ENCODE measurements at regions not wholly inside any gene's neighbourhood (a gene's known extent, or its start where the extent isn't known, plus 50 kb on each side); places are given as distances from the start of the nearest gene placed in this dataset.
"Not testable (repeated sequence)": the region's sequence is repeated elsewhere in the genome, so short reads cannot be mapped to it uniquely, and the experiment has no call there.

DNA sequence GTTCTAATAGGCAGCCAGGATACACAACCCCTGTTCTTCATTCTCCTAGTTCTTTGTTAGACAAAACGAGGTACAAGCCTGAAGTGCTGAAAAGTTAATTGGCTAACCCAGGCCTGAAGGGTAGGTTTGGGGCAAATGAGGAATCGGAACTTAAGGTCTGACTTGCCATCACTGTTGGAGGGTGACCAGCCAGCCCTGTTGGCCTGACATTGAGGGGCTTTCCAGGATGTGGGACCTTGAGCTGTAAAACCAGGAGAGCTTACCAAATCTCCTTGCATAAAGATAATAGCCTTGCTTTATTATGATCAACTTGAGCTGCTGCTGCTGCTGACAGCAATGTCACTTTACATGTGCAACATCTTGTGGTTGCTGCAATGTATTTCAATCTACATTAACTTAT is 256.0 kb downstream of the VAPA start:
- DNase-seq (ENCODE audit: low read depth): no peak

GRCh38 chr18:10170375-10170774 is 256.6 kb downstream of the VAPA start:
- DNase-seq (ENCODE audit: low read depth): no peak

- not testable (repeated sequence) for DNase-seq (ENCODE audit: low read depth)
These were observed 261.5 kb downstream of the VAPA start for GRCh38 chr18:10175333-10175732.

DNA sequence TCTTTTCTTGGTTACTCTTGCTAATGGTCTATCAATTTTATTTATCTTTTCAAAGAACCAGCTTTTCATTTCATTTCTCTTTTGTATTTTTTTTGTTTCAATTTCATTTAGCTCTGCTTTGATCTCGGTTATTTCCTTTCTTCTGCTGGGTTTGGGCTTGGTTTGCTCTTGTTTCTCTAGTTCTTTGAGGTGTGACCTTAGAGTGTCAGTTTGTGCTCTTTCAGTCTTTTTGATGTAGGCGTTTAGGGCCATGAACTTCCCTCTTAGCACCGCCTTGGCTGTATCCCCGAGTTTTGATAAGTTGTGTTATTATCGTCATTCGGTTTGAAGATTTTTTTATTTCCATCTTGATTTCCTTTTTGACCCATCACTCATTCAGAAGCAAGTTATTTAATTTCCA is 265.5 kb downstream of the VAPA start:
- not testable (repeated sequence) for DNase-seq (ENCODE audit: low read depth)

- no peak for DNase-seq (ENCODE audit: low read depth)
These were observed 268.3 kb downstream of the VAPA start for GRCh38 chr18:10182009-10182624.

DNA sequence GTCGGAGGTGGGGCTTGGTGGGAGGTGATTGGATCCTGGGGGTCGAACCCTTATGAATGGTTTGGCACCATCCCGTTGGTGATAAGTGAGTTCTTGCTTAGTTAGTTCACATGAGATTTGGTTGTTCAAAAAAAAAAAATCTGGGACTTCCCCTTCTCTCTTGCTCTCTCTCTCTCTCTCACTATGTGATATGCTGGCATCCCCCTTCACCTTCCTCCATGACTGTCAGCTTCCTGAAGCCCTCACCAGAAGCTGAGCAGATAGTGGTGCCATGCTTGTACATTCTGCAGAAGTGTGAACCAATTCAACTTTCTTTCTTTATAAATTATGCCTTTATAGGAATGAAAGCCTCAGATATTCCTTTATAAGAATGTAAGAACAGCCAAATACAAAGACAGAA is 269.7 kb upstream of the APCDD1 start:
- DNase-seq (ENCODE audit: low read depth): no peak

GRCh38 chr18:10188971-10189810 is 265.2 kb upstream of the APCDD1 start:
- DNase-seq (ENCODE audit: low read depth): no peak

DNA sequence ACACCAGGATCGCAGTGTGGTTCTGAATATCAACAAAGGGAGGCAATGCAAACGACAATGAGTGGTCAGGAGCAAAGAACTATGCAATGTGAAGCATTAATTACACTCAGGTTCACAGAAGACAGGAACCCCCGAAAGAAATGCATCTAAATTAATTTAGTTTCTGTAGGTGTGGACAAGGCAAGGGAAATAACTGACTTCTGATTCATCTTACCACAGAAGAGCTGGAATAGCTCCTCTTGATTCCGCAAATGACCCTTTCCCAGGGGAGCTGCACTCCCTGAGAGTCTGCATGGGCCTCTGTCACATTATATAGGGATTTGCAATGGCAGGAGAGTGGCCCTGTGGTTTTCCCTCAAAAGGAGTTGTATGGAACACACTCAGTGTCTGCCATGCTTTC is 263.9 kb upstream of the APCDD1 start:
- no peak for DNase-seq (ENCODE audit: low read depth)

- no peak for DNase-seq (ENCODE audit: low read depth)
These were observed 261.0 kb upstream of the APCDD1 start for GRCh38 chr18:10193444-10193843.

DNA sequence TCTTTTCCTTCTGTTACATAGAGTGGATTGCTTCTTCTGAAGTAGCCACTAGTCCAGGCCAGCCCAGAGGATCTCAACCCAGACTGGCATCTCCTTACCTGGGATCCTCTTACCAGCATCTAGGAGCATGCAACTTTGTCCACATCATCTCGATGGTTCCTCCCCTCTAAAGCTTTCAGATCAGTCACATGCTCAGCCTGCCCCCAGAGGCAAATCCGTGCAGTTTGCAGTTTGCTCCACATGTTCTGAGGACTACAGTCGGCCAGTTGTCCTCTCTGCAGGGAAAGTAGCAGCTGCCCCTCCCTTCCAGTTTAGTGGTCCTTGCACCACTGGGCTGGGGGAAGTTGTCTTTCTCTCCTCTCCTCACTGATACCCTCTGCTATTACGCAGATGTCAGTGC is 259.8 kb upstream of the APCDD1 start:
- no peak for DNase-seq (ENCODE audit: low read depth)

GRCh38 chr18:10195529-10195928 is 258.9 kb upstream of the APCDD1 start:
- no peak for DNase-seq (ENCODE audit: low read depth)

DNA sequence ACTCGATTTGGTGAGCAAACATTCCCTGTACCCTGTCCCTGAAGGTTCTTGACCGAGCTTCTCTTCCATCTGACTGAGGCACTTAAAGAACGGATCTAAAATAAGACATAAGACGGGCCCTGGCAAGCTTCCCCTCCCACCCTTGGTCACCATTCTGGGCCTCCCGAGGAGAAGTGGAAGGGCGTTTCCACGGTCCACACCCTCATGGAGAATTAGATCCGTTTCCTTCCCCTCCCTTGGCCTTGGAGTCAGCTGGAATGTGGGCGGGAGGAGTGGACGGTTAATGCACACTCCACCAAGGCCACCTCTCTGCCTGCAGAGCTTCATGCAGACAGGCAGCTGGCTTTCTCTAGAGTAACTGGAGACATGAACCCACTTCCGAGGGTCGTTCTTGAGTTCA is 257.3 kb upstream of the APCDD1 start:
- no peak for DNase-seq (ENCODE audit: low read depth)

DNA sequence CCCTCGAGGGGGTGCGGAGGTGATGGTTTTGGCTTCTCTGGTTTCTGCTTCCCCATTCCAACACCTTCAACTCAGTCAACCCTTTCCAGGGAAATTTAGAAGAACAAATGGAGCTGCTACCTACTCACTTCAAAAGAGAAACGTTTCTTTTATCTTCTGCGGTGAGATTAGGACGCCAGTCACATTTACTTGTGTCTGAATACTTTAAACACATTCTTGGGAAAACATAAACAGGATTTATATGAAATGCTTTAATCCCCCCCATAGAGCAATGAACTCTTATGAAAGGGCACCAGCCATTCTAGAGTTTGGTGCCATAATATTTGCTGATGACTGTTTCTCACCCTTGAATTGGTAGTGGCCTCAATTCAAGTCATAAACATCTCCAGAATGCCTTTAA is 253.2 kb upstream of the APCDD1 start:
- no peak for DNase-seq (ENCODE audit: low read depth)

GRCh38 chr18:10201659-10202058 is 252.8 kb upstream of the APCDD1 start:
- DNase-seq (ENCODE audit: low read depth): no peak

DNA sequence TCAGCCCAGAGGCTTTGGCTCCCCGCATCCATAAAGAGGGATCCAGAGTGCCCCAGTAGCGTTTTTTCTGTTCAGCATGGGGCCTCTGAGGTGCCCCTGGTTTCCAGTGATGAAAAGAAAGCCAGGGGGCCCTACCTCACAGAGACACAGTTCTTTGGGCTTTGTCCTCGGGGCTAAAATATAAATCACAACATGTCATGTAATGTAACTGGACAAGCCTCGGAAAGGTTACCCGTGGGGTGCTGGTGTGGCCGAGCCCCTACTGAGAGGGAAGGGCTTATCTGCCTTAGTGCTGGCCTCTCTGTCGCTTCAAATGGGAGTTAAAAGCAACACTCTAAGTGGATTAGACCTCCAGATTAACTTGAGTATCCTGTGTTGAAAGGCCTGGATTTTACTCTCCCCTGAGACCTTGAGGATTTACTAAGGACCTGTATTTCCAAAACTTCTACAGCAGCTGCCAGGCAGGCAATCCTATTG is 251.6 kb upstream of the APCDD1 start:
- DNase-seq (ENCODE audit: low read depth): no peak

- DNase-seq (ENCODE audit: low read depth): no peak
These were observed 249.3 kb upstream of the APCDD1 start for GRCh38 chr18:10205151-10205550.

DNA sequence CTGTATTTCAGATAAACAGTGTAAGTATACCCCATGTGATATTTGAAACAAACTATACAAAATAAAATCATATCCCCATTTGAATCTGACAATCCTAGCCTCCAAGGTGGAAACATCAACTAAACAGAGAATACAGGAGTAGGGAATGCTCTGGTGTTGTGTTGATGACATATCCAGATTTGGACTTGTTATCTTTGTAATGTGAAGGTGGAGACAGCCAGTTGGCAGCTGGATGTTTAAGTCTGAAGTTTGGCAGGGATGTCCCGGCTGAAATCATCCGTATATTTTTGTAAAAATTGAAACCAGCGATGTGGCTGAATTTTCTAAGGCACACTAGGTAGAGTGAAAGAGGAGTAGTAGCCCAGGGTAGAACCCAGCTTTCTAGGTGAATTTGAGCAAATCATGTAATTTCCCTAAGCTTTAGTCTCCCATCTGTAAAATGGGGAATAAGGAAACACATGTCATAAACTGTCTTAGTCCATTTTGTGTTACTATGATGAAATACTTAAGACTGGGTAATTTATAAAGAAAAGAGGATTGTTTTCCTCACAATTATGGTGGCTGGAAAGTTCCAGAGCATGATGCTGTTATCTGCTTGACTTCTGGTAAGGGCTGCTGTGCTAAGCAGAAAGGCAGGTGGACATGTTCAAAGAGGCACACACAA is 246.6 kb upstream of the APCDD1 start:
- no peak for DNase-seq (ENCODE audit: low read depth)

GRCh38 chr18:10209302-10209701 is 245.1 kb upstream of the APCDD1 start:
- no peak for DNase-seq (ENCODE audit: low read depth)

DNA sequence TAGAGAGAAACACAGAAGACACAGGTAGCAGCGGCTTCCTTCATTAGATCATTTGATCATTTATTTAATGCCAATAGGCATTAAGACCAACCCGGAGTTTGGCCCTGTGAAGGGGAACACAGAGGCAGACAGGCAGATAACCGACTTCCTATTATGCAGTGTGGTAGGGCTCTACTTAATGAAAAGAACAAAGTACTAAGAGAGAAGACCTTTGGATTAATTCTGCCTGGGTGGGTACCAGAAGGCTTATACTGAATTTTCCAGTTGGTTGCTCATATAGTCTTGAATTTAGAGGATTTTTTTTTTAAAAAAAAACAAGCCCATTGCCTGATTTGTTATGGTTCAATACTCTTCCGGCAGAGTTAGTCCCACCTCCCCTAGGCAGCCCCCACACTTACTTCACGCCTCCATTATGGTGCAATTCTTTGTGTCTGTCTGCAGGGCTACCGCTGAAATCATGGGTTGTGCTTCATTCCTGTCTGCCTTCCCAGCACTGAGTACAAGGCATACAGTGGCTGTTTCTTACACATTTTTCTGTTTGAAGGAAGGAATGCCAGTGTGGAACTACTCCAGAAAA is 244.3 kb upstream of the APCDD1 start:
- no peak for DNase-seq (ENCODE audit: low read depth)

GRCh38 chr18:10213526-10213925 is 240.9 kb upstream of the APCDD1 start:
- DNase-seq (ENCODE audit: low read depth): no peak

GRCh38 chr18:10215446-10215845 is 239.0 kb upstream of the APCDD1 start:
- no peak for DNase-seq (ENCODE audit: low read depth)

DNA sequence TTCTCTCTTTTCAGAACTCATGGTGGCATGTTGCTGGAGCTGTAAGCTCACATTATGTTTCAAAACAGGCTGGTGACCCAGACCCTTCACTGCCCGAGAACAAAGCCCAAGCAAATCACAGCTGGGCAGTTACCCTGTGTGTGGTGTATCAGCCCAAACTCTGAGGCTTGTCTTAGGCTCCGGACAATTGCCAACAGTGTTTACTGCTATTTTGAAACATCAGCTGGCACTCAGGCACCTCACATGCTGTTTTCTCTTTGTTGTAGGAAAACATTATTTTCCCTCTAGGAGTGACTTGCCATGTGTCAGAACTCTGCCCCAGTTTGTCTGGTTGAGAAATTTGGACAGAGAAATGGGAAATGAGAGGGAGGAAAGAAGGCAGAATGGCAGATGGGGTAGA is 237.6 kb upstream of the APCDD1 start:
- no peak for DNase-seq (ENCODE audit: low read depth)

DNA sequence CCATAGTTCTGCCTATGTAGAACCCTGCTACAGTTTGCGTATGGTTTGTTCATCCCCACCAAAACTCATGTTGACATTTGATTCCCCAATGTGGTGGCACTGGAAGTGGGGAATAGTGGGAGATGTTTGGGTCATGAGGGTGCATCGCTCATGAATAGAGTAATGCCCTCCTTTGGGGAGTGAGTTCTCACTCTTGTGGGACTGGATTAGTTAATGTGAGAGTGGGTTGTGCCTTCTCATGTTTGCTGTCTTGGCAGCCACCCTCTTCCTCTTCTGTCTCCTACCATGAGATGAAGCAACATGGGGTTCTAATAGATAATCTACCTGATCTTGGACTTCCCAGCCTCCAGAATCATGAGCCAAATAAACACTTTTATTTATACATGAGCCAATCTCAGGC is 237.2 kb upstream of the APCDD1 start:
- no peak for DNase-seq (ENCODE audit: low read depth)
